GM10266 (cell line): ENCODE measurements at regions not wholly inside any gene's neighbourhood (a gene's known extent, or its start where the extent isn't known, plus 50 kb on each side); places are given as distances from the start of the nearest gene placed in this dataset.

Experiments used
- DNase-seq: peaks from one replicate; pipeline ENCODE4 v3.0.0; 2012; ENCODE audit errors: extremely low spot score
- TF ChIP-seq, protein P1 (sequence below): IDR thresholded peaks from 2 replicates; pipeline ENCODE4 v1.5.1; 2012; ENCODE audit warnings: mild to moderate bottlenecking, low read depth; ENCODE audit not compliant: control insufficient read depth, insufficient read depth; ENCODE audit errors: missing control alignments

DNA sequence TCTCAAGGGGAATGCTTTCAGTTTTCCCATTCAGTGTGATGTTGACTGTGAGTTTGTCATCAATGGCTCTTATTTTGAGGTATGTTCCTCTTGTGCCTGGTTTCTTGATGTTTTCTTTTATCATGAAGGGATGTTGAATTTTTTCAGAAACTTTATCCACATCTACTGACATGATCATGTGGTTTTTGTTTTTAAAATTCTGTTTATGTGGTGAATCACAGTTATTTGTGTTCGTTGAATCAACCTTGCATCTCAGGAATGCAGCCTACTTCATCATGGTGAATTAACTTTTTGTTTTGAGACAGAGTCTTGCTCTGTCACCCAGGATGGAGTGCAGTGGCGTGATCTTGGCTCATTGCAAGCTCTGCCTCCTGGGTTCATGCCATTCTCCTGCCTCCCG, 263.1 kb upstream of the KLF3 start:
- DNase-seq, result no peak
- TF ChIP-seq, protein P1, sequence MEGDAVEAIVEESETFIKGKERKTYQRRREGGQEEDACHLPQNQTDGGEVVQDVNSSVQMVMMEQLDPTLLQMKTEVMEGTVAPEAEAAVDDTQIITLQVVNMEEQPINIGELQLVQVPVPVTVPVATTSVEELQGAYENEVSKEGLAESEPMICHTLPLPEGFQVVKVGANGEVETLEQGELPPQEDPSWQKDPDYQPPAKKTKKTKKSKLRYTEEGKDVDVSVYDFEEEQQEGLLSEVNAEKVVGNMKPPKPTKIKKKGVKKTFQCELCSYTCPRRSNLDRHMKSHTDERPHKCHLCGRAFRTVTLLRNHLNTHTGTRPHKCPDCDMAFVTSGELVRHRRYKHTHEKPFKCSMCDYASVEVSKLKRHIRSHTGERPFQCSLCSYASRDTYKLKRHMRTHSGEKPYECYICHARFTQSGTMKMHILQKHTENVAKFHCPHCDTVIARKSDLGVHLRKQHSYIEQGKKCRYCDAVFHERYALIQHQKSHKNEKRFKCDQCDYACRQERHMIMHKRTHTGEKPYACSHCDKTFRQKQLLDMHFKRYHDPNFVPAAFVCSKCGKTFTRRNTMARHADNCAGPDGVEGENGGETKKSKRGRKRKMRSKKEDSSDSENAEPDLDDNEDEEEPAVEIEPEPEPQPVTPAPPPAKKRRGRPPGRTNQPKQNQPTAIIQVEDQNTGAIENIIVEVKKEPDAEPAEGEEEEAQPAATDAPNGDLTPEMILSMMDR, result no peak

DNA sequence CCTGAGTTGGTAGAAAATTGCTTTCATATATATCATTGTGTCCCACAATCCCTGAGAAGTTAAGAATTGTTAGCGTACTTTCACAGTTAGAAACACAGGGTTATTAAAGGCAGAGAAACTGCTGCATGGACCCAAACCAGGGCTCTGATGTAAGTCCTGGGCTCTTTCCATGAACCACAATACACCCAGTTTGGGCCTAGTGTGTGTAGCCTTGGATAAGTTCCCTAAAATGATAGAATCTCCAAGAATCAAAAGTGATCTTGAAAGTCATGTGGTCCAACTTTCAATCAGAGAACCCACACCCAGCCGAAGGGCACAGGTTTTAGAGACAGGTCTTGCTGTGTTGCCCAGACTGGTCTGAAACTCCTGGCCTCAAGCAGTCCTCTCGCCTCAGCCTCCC, 257.8 kb upstream of the KLF3 start:
- no peak for DNase-seq
- TF ChIP-seq, protein P1, result no peak

DNA sequence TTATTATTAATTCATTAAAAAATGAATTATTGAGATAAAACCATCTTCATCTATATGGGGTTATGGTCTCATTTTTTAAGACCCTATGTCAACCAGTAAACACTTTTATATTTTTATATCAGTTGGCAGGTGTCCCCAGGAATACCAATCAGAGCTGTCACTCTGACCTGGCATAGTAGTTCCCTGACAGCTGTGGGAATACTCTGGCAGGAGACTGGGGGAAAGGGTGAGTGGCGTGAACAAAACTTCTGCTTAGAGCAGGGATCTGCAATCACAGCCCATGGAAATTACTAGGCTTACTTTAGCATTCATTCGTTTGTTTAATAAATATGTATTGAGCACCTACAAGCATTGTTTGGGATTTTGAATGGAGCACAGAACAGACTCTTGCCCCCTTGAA, 254.1 kb upstream of the KLF3 start:
- no peak for DNase-seq
- TF ChIP-seq, protein P1, result no peak

DNA sequence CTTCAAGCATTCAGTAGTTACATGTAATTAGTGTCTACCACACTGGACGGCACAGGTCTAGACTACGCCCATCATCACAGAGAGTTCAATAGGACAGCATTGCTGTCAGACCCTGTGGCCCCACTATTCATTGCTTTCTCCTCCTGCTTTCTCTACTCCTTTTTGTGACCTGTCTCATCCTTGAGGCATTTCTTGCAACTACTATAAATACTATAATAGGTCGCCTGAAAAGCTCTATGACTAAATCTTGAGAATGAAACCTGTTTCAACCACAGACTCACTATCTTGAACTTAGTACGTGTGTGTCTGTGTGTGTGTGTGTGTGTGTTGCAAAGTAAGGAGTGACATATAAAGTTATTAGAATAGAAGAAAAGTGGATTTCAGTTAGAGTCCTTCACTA, 252.9 kb upstream of the KLF3 start:
- TF ChIP-seq, protein P1, result no peak
- peak; percentile 60 for DNase-seq

DNA sequence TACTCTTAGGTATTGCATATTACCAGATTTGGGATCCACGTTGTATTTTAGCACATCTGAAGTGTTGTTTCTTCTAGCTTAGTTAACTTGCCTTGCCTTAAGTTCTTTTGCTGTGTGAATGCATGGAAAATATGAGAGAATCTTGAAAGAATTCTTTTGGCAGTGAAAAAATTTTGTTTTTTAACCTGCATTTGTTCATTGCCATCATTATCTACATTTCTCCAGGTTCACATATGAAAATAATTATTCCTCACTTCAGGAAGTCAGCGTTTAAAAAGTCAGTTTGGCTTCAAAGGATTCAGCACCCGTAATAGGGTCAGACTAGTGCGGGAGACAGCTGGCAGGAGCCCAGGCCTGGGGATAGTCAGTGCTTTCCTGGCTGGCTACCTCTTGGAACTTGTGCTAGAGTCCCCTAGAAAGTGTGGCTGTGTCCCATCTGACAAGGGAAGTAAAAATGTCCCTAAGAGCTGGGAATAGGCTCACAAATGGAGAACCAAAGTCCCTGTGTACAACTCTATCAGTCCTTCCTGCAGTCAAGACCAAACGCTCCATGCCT, 251.9 kb upstream of the KLF3 start:
- TF ChIP-seq, protein P1, result no peak
- DNase-seq, result no peak

DNA sequence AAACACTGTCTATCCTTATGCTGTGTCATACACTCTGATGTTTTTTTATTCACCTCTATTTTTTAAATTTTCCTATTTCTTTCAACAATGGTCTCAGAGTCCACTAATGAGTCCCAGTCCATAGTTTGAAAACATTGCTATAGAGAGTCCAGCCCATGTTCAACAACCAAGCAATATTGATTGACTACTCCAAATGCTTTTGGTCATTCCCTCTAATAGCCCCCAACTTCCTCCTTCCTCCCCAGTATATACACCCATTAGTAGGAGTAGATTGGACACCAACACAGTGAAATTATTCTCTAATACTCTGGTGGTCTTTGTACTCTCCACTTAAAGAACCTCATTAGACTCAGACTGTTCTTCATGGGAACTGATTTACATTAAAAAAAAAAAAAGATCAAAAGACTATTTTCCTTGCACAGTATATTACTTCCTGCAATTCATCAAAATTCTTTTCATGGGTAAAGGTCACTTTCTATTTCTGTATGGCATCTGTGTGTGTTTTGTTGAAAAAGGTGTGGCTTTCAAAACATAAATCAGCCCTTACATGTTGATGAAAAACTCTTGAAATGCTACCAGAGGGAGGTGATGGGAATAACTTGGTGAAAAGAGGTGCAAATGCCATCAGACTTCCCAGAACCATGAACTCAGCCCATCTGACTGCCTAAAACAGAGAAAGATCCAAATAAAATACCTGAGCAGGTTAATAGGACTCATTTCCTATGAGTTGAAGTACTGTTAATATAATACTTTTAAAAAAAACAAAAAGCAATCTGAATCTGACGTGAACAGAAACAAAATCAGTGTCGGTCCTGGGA, 250.3 kb upstream of the KLF3 start:
- TF ChIP-seq, protein P1, result no peak
- DNase-seq, result no peak

DNA sequence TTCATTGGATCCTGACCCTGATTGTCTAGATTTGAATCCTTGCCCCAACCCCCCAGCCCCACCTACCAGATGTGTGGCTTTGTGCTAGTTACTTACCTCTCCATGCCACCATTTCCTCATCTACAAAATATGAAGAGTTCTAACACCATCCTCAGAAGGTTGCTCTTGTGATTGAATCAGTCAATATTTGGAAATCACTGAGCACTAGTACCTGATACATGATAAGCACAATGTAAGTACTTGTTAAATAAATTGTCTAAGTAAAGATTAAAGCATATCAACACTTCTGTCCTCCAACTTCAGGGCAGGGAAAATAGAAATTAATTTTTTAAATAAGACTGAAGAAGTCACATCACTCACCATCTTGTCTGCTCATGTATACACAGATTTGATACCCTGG, 249.6 kb upstream of the KLF3 start:
- no peak for DNase-seq
- TF ChIP-seq, protein P1, result no peak
